NCI-H2196 treated with DMSO at 0.1 percent for 48 hours (cell line): ENCODE measurements at regions not wholly inside any gene's neighbourhood (a gene's known extent, or its start where the extent isn't known, plus 50 kb on each side); places are given as distances from the start of the nearest gene placed in this dataset.
"Not testable (repeated sequence)": the region's sequence is repeated elsewhere in the genome, so short reads cannot be mapped to it uniquely, and the experiment has no call there.

Experiments
- DNase-seq: peaks from one replicate; lab custom pipeline; 2025; ENCODE audit not compliant: unreplicated experiment; lab: John Stamatoyannopoulos, UW

- DNase-seq = no peak
Measured at GRCh38 chr15:61374848-61375247, 145.7 kb upstream of the RORA start.

GRCh38 chr15:61367953-61368352, 138.9 kb upstream of the RORA start:
- DNase-seq = no peak

GRCh38 chr15:61364871-61365270, 135.8 kb upstream of the RORA start:
- DNase-seq = no peak

- DNase-seq = not testable (repeated sequence)
Measured at GRCh38 chr15:61362912-61363311, 133.8 kb upstream of the RORA start.

GRCh38 chr15:61344293-61344692, 115.2 kb upstream of the RORA start:
- DNase-seq = no peak

GRCh38 chr15:61342390-61342789, 113.3 kb upstream of the RORA start:
- no peak for DNase-seq

- DNase-seq = no peak
Measured at GRCh38 chr15:61339516-61339915, 110.4 kb upstream of the RORA start.

- DNase-seq = no peak
Measured at GRCh38 chr15:61337541-61337940, 108.4 kb upstream of the RORA start.

GRCh38 chr15:61336026-61336638, 107.0 kb upstream of the RORA start:
- no peak for DNase-seq

GRCh38 chr15:61334714-61335113, 105.6 kb upstream of the RORA start:
- DNase-seq = not testable (repeated sequence)

- no peak for DNase-seq
Measured at GRCh38 chr15:61331019-61331418, 101.9 kb upstream of the RORA start.

- peak; percentile 74 for DNase-seq
Measured at GRCh38 chr15:61327019-61327631, 98.0 kb upstream of the RORA start.

GRCh38 chr15:61319892-61320291, 90.8 kb upstream of the RORA start:
- DNase-seq = no peak

- no peak for DNase-seq
Measured at GRCh38 chr15:61318802-61319525, 89.9 kb upstream of the RORA start.

GRCh38 chr15:61318301-61318700, 89.2 kb upstream of the RORA start:
- DNase-seq = peak; percentile 11

- no peak for DNase-seq
Measured at GRCh38 chr15:61315471-61315870, 86.4 kb upstream of the RORA start.

- DNase-seq = no peak
Measured at GRCh38 chr15:61314427-61314826, 85.3 kb upstream of the RORA start.

GRCh38 chr15:61309617-61310016, 80.5 kb upstream of the RORA start:
- no peak for DNase-seq

- no peak for DNase-seq
Measured at GRCh38 chr15:61309031-61309511, 80.0 kb upstream of the RORA start.

- no peak for DNase-seq
Measured at GRCh38 chr15:61308437-61308836, 79.3 kb upstream of the RORA start.

- no peak for DNase-seq
Measured at GRCh38 chr15:61307474-61307873, 78.4 kb upstream of the RORA start.

- DNase-seq = no peak
Measured at GRCh38 chr15:61301701-61302100, 72.6 kb upstream of the RORA start.
